ENCODE measurements at regions not wholly inside any gene's neighbourhood (a gene's known extent, or its start where the extent isn't known, plus 50 kb on each side); places are given as distances from the start of the nearest gene placed in this dataset.

GRCh38 chr14:53613404-53614253, 343.0 kb downstream of the BMP4 start:
- DNase-seq (ENCODE audit: low read depth in 2 of 2): no peak

GRCh38 chr14:53610947-53611346, 345.7 kb downstream of the BMP4 start:
- DNase-seq (ENCODE audit: low read depth in 2 of 2): no peak

GRCh38 chr14:53609009-53609408, 347.6 kb downstream of the BMP4 start:
- no peak for DNase-seq (ENCODE audit: low read depth in 2 of 2)

- no peak for DNase-seq (ENCODE audit: low read depth in 2 of 2)
Measured at GRCh38 chr14:53608369-53608768, 348.3 kb downstream of the BMP4 start.

- DNase-seq (ENCODE audit: low read depth in 2 of 2): no peak
Measured at GRCh38 chr14:53606203-53606602, 350.4 kb downstream of the BMP4 start.

- DNase-seq (ENCODE audit: low read depth in 2 of 2): no peak
Measured at GRCh38 chr14:53605562-53605961, 351.1 kb downstream of the BMP4 start.

GRCh38 chr14:53603994-53604393, 352.6 kb downstream of the BMP4 start:
- no peak for DNase-seq (ENCODE audit: low read depth in 2 of 2)

GRCh38 chr14:53601409-53601808, 355.2 kb downstream of the BMP4 start:
- DNase-seq (ENCODE audit: low read depth in 2 of 2): no peak

GRCh38 chr14:53599221-53599945, 357.2 kb downstream of the BMP4 start:
- no peak for DNase-seq (ENCODE audit: low read depth in 2 of 2)

GRCh38 chr14:53596853-53597525, 359.6 kb downstream of the BMP4 start:
- no peak for DNase-seq (ENCODE audit: low read depth in 2 of 2)

- DNase-seq (ENCODE audit: low read depth in 2 of 2): no peak
Measured at GRCh38 chr14:53591816-53592215, 364.8 kb downstream of the BMP4 start.

GRCh38 chr14:53581504-53581903, 375.1 kb downstream of the BMP4 start:
- DNase-seq (ENCODE audit: low read depth in 2 of 2): no peak

- no peak for DNase-seq (ENCODE audit: low read depth in 2 of 2)
Measured at GRCh38 chr14:53571641-53572328, 384.8 kb downstream of the BMP4 start.

- no peak for DNase-seq (ENCODE audit: low read depth in 2 of 2)
Measured at GRCh38 chr14:53570411-53571387, 385.9 kb downstream of the BMP4 start.

- DNase-seq (ENCODE audit: low read depth in 2 of 2): no peak
Measured at GRCh38 chr14:53569446-53569845, 387.2 kb downstream of the BMP4 start.

- DNase-seq (ENCODE audit: low read depth in 2 of 2): no peak
Measured at GRCh38 chr14:53567236-53567780, 389.3 kb downstream of the BMP4 start.

GRCh38 chr14:53564870-53565269, 391.8 kb downstream of the BMP4 start:
- DNase-seq (ENCODE audit: low read depth in 2 of 2): no peak

- DNase-seq (ENCODE audit: low read depth in 2 of 2): no peak
Measured at GRCh38 chr14:53563628-53564027, 393.0 kb downstream of the BMP4 start.

- no peak for DNase-seq (ENCODE audit: low read depth in 2 of 2)
Measured at GRCh38 chr14:53553221-53553620, 400.1 kb upstream of the DDHD1 start.

GRCh38 chr14:53551862-53552261, 398.7 kb upstream of the DDHD1 start:
- DNase-seq (ENCODE audit: low read depth in 2 of 2): no peak

Data from stimulated activated CD4-positive, alpha-beta T cell treated with anti-CD3 and anti-CD28 coated beads, Interleukin-1b, Interleukin-23, amount 100 ng/mL, for 1 hour (primary cell).